Stimulated activated CD8-positive, alpha-beta memory T cell treated with anti-CD3 and anti-CD28 coated beads, Interleukin-15, amount 100 ng/mL, for 24 hours (primary cell): ENCODE measurements at regions not wholly inside any gene's neighbourhood (a gene's known extent, or its start where the extent isn't known, plus 50 kb on each side); places are given as distances from the start of the nearest gene placed in this dataset.

ENCODE experiments used
- DNase-seq: peaks from one replicate; pipeline ENCODE4 v3.0.0-alpha.2; 2020; ENCODE audit warnings: low read depth

GRCh38 chr5:3654515-3654914 lies 58.9 kb downstream of the IRX1 start:
- DNase-seq, result no peak

GRCh38 chr5:3656803-3657202 lies 61.2 kb downstream of the IRX1 start:
- no peak for DNase-seq

- no peak for DNase-seq
Observed at GRCh38 chr5:3657364-3658022, 61.9 kb downstream of the IRX1 start.

GRCh38 chr5:3658929-3659328 lies 63.3 kb downstream of the IRX1 start:
- no peak for DNase-seq

GRCh38 chr5:3659907-3660306 lies 64.3 kb downstream of the IRX1 start:
- no peak for DNase-seq

GRCh38 chr5:3660630-3661029 lies 65.0 kb downstream of the IRX1 start:
- DNase-seq, result no peak

- no peak for DNase-seq
Observed at GRCh38 chr5:3661755-3662296, 66.2 kb downstream of the IRX1 start.

- no peak for DNase-seq
Observed at GRCh38 chr5:3662344-3662743, 66.7 kb downstream of the IRX1 start.

- no peak for DNase-seq
Observed at GRCh38 chr5:3671337-3671736, 75.7 kb downstream of the IRX1 start.

- DNase-seq, result no peak
Observed at GRCh38 chr5:3678801-3679200, 83.2 kb downstream of the IRX1 start.

GRCh38 chr5:3680821-3681220 lies 85.2 kb downstream of the IRX1 start:
- DNase-seq, result no peak

- no peak for DNase-seq
Observed at GRCh38 chr5:3684118-3684517, 88.5 kb downstream of the IRX1 start.

- no peak for DNase-seq
Observed at GRCh38 chr5:3684771-3685354, 89.2 kb downstream of the IRX1 start.

- DNase-seq, result no peak
Observed at GRCh38 chr5:3694819-3695218, 99.2 kb downstream of the IRX1 start.

GRCh38 chr5:3695818-3696217 lies 100.2 kb downstream of the IRX1 start:
- no peak for DNase-seq

- DNase-seq, result no peak
Observed at GRCh38 chr5:3698412-3698811, 102.8 kb downstream of the IRX1 start.

- no peak for DNase-seq
Observed at GRCh38 chr5:3701694-3702093, 106.1 kb downstream of the IRX1 start.

- no peak for DNase-seq
Observed at GRCh38 chr5:3704661-3705060, 109.0 kb downstream of the IRX1 start.

GRCh38 chr5:3709068-3709716 lies 113.6 kb downstream of the IRX1 start:
- DNase-seq, result no peak

GRCh38 chr5:3709717-3710348 lies 114.2 kb downstream of the IRX1 start:
- no peak for DNase-seq

- DNase-seq, result no peak
Observed at GRCh38 chr5:3715062-3715461, 119.4 kb downstream of the IRX1 start.

GRCh38 chr5:3729631-3730030 lies 134.0 kb downstream of the IRX1 start:
- no peak for DNase-seq

- DNase-seq, result no peak
Observed at GRCh38 chr5:3734632-3735031, 139.0 kb downstream of the IRX1 start.
